ENCODE measurements at regions not wholly inside any gene's neighbourhood (a gene's known extent, or its start where the extent isn't known, plus 50 kb on each side); places are given as distances from the start of the nearest gene placed in this dataset.

DNA sequence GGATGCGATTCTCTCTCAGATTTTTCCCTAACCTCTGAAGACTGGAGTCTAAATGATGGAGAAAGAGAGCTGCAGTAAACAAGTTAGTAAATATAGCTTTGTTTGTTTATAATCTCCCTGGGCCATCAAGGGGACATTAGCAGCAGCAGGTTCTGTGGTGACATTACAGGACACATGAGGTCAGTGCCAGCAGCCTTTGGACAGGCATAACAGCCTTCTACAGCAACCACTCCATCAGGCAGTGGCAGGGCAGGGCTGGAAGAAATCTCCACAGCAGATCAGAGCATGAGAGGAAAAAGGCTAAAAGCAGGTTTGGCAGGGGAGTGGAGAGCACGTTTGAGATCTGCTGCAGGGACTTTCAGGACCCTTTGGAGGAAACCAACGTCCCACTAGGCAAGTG lies 127.6 kb upstream of the ACP3 start:
- Histone ChIP-seq H3K36me3 (ENCODE audit: insufficient read depth, low read depth, low read length) (no peaks in the 10 kb centered on the region), H3K27me3 (ENCODE audit: insufficient read depth, low read length) (no peaks in the 10 kb centered on the region), H3K9ac (ENCODE audit: low read depth, low read length) (no peak overlapping the region), H3K27ac (ENCODE audit: low read length) (no peak overlapping the region), H3K9me3 (ENCODE audit: insufficient read depth, low read depth, low read length) (no peaks in the 10 kb centered on the region), H3K4me1 (ENCODE audit: insufficient read depth, low read length) (no peaks in the 10 kb centered on the region), H3K4me3 (ENCODE audit: low read length) (no peak overlapping the region)

DNA sequence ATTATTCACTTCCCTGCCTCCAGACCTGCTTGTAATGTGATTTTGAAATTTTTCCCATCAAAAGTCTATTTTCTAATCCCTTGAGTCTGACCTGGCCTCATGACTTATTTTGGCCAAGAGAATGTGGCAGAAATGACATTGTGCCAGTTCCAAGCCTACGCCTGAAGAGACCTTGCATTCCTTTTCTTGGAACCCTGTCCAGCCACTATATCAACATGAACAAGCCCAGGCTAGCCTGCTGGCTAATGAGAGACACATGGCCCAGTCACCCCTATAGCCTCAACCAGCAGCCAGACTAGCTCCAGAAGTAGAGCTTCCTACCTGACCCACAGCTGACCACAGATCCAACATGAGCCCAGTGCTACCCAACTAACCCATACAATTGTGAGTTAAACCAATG lies 121.1 kb upstream of the ACP3 start:
- Histone ChIP-seq H3K9me3 (ENCODE audit: insufficient read depth, low read depth, low read length) (no peaks in the 10 kb centered on the region), H3K36me3 (ENCODE audit: insufficient read depth, low read depth, low read length) (no peaks in the 10 kb centered on the region), H3K4me3 (ENCODE audit: low read length) (no peak overlapping the region), H3K4me1 (ENCODE audit: insufficient read depth, low read length) (no peaks in the 10 kb centered on the region), H3K27me3 (ENCODE audit: insufficient read depth, low read length) (no peaks in the 10 kb centered on the region), H3K9ac (ENCODE audit: low read depth, low read length) (no peak overlapping the region), H3K27ac (ENCODE audit: low read length) (no peak overlapping the region)

DNA sequence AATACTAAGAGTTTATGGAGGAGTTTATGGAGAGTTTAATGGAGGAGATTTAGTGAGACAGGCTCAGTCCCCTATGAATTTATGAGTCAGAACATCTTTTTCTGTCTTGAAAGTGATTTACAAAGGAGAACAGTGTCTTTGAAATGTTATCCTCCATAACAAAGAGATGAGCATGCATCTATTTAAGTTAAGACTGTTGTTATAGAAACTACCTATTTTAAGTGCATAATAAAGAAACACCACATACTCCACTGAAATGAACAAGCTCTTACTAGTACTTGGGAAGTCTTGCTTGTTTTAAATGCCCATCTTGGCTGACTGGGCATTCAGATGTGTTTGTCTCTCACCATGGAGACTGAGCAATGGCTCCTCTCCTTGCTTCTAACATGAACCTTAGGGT lies 118.7 kb upstream of the ACP3 start:
- no peaks in the 10 kb centered on the region for H3K4me1 ChIP-seq (ENCODE audit: insufficient read depth, low read length)

DNA sequence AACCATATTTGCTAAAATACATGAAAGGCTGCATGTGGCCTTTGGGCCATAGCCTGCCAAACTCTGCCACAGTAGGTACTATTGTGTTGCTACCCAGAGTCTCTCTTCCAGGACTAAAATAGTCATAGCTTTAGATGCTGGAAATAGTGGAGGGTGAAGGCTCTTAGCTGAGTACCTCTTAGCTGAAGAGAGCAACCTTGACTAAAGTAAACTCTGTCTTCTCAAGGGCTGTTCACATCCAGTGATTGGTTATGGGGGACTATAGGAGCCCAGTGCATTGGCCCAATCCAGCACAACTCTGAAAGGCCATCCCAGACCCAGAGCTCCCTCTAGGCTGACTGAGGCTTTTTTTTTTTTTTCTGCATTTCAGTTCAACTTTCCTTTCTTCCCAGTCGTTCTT lies 117.8 kb upstream of the ACP3 start:
- Histone ChIP-seq H3K4me3 (ENCODE audit: low read length) (no peak overlapping the region), H3K27ac (ENCODE audit: low read length) (no peak overlapping the region), H3K36me3 (ENCODE audit: insufficient read depth, low read depth, low read length) (no peaks in the 10 kb centered on the region), H3K27me3 (ENCODE audit: insufficient read depth, low read length) (no peaks in the 10 kb centered on the region), H3K9me3 (ENCODE audit: insufficient read depth, low read depth, low read length) (no peaks in the 10 kb centered on the region), H3K9ac (ENCODE audit: low read depth, low read length) (no peak overlapping the region), H3K4me1 (ENCODE audit: insufficient read depth, low read length) (no peaks in the 10 kb centered on the region)

More for the DNA sequence above, 118.7 kb upstream of the ACP3 start:
- Histone ChIP-seq H3K36me3 (ENCODE audit: insufficient read depth, low read depth, low read length) (no peaks in the 10 kb centered on the region), H3K27me3 (ENCODE audit: insufficient read depth, low read length) (no peaks in the 10 kb centered on the region), H3K9me3 (ENCODE audit: insufficient read depth, low read depth, low read length) (no peaks in the 10 kb centered on the region), H3K27ac (ENCODE audit: low read length) (no peak overlapping the region), H3K9ac (ENCODE audit: low read depth, low read length) (no peak overlapping the region), H3K4me3 (ENCODE audit: low read length) (no peak overlapping the region)

DNA sequence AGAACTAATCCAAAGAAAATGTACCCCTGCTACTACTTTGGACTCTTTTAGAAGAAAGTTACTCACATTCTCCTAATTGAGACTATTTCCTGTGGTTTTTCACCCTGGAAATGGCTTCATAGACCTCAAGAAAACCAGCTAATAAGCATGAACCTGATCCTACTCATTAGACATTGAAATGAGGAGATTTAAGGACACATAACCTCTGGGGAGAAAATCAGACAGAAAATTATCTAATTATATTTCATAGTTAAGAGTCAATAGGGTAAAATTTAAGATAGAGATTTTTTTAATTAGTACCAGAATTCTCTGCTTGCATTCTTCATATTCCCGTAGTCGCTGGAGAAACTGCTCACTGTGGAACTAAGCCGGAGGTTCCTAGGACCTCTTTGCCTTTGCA lies 114.6 kb upstream of the ACP3 start:
- H3K9ac ChIP-seq (ENCODE audit: low read depth, low read length), result no peak overlapping the region
- no peaks in the 10 kb centered on the region for H3K9me3 ChIP-seq (ENCODE audit: insufficient read depth, low read depth, low read length)
- no peaks in the 10 kb centered on the region for H3K27me3 ChIP-seq (ENCODE audit: insufficient read depth, low read length)
- peaks cover 6% of the 10 kb centered on the region; the same call in 1 of the 2 replicates for H3K4me1 ChIP-seq (ENCODE audit: insufficient read depth, low read length)
- H3K36me3 ChIP-seq (ENCODE audit: insufficient read depth, low read depth, low read length), result no peaks in the 10 kb centered on the region
- no peak overlapping the region for H3K27ac ChIP-seq (ENCODE audit: low read length)
- H3K4me3 ChIP-seq (ENCODE audit: low read length), result no peak overlapping the region

DNA sequence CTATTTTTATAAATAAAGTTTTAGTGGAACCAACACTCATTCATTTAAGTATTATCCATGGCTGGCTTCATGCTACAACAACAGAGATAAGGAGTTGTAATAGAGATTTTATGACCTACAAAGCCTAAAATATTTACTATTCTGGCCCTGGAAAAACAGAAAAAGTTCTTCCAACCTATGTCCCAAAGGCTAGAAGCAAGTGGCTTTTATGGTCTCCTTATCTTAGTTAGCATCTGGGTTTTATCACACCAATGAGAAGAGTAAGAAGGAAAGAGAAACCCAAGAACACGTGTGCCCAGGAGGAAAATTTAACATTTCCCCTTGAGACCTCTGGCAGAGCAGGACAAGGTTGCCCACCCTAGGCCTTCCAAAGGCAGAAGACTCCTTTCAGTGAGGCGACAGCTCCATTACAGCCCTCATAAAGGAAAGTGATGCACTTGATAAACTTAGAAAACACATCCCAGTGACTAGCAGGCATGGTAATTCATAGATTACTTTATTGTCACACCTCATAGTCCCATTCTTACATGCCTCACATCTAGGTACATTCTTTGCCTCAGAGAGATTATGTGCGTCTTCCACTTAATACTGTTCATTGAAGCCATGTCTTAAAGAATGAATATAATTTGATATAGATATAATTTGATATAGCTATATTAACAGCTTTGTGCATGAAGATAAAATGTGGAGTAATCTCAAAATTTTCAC lies 113.2 kb upstream of the ACP3 start:
- Histone ChIP-seq H3K4me1 (ENCODE audit: insufficient read depth, low read length) (peaks cover 6% of the 10 kb centered on the region; the same call in 1 of the 2 replicates), H3K4me3 (ENCODE audit: low read length) (no peak overlapping the region), H3K36me3 (ENCODE audit: insufficient read depth, low read depth, low read length) (no peaks in the 10 kb centered on the region), H3K9ac (ENCODE audit: low read depth, low read length) (no peak overlapping the region), H3K27ac (ENCODE audit: low read length) (no peak overlapping the region), H3K9me3 (ENCODE audit: insufficient read depth, low read depth, low read length) (no peaks in the 10 kb centered on the region), H3K27me3 (ENCODE audit: insufficient read depth, low read length) (no peaks in the 10 kb centered on the region)

DNA sequence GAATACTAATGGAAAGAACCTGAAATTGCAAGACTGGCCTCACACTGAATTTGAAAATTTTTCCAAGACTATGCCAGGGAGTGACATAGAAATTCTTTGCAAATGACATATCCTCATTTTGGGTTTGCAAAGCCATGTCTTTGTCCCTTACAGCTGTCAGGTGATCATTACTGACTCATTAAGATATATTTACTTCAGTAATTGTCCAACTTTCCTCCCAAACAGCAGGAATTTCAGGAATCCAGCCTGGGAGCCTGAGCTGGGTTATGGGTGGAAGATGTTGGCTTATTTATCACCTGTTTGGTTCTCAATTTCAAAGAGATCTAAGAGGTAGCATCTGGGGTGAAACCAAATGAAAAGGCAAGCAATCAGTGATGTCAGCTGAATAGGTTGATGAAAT lies 111.6 kb upstream of the ACP3 start:
- H3K4me1 ChIP-seq (ENCODE audit: insufficient read depth, low read length), result peaks cover 6% of the 10 kb centered on the region; the same call in 1 of the 2 replicates
- no peak overlapping the region for H3K27ac ChIP-seq (ENCODE audit: low read length)

DNA sequence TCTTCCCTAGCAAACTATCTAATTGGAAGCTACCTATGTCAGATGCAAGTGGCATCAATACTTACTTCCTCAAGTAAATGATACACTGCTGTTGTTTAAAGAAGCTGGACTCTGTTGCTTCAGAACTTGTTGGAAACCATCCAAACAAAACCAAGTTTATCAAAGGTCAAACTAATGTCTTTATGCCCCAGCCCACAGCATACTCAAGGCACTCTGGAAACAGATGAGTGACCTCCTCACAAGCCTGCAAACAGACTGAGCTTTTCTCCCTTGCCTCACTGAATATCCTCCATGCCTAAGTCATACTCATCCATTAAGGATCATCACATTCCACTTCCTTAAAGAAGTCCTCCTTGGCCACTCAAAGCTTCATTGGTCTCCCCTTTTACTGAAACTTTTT lies 107.4 kb upstream of the ACP3 start:
- Histone ChIP-seq H3K27ac (ENCODE audit: low read length) (no peak overlapping the region), H3K27me3 (ENCODE audit: insufficient read depth, low read length) (peaks cover 23% of the 10 kb centered on the region; the same call in 1 of the 2 replicates), H3K4me3 (ENCODE audit: low read length) (no peak overlapping the region), H3K9me3 (ENCODE audit: insufficient read depth, low read depth, low read length) (no peaks in the 10 kb centered on the region), H3K4me1 (ENCODE audit: insufficient read depth, low read length) (peaks cover 6% of the 10 kb centered on the region; the same call in 1 of the 2 replicates), H3K36me3 (ENCODE audit: insufficient read depth, low read depth, low read length) (no peaks in the 10 kb centered on the region), H3K9ac (ENCODE audit: low read depth, low read length) (no peak overlapping the region)

More for the DNA sequence above, 111.6 kb upstream of the ACP3 start:
- Histone ChIP-seq H3K9me3 (ENCODE audit: insufficient read depth, low read depth, low read length) (no peaks in the 10 kb centered on the region), H3K27me3 (ENCODE audit: insufficient read depth, low read length) (peaks cover 11% of the 10 kb centered on the region; the same call in 1 of the 2 replicates), H3K4me3 (ENCODE audit: low read length) (no peak overlapping the region), H3K9ac (ENCODE audit: low read depth, low read length) (no peak overlapping the region), H3K36me3 (ENCODE audit: insufficient read depth, low read depth, low read length) (no peaks in the 10 kb centered on the region)

DNA sequence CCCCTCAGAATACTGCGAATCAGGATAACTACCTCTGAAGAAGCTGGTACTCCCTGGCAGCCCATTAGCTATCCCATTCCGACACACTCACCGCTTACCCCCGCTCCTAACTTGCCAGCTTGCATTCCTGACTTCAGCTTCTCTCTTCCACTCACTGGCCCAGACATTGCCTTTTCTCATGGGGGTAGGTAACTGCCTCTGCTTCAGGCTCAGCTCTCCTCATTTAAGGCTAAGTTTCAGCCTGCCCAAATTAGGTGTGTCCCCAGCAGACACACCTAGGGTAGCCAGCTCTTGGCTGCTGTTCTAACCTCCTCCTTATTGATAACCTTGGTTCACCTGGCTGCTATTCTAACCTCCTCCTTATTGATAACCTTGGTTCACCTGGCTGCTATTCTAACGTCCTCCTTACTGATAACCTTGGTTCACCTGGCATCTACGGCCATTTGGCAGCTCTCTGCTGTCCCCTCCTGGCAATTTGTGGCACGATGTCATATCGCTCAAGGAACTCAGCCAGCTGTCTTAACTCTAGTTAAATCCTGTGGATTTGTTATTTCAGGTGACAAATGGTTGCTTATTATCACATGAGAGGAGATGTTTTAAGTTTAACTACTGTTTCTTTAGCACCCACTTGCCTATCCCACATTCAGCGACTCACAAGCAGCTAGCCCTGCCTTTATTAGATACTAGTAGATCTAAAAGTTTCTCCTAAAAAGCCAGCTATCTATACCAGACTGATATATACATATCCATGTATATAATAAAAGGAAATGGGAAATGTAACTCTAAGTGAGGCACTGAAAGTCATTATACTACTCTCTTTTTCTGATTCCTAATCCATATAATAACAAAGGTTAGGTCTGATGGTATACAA lies 106.5 kb upstream of the ACP3 start:
- H3K27me3 ChIP-seq (ENCODE audit: insufficient read depth, low read length), result peaks cover 23% of the 10 kb centered on the region; the same call in 1 of the 2 replicates

DNA sequence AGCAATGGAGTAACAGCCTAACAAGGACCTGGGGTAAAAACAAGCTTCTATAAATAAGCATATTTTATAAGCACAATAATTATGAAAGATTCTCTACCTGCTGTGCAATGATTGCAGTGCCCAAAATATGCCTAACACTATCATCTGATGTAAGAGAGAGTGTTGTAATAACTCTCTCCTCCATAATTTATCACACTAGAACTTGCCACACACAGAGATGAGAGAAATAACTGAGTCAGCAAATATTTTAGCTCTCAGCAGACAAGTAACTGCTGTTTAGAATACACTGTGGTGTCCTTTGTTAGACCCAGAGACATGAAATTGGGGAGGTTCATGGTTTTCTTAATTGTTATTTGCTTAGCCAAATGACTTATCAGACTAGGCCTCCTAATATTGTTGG lies 105.3 kb upstream of the ACP3 start:
- no peaks in the 10 kb centered on the region for H3K36me3 ChIP-seq (ENCODE audit: insufficient read depth, low read depth, low read length)
- H3K9me3 ChIP-seq (ENCODE audit: insufficient read depth, low read depth, low read length), result no peaks in the 10 kb centered on the region
- H3K27me3 ChIP-seq (ENCODE audit: insufficient read depth, low read length), result peaks cover 23% of the 10 kb centered on the region; the same call in 1 of the 2 replicates
- no peak overlapping the region for H3K9ac ChIP-seq (ENCODE audit: low read depth, low read length)
- no peak overlapping the region for H3K4me3 ChIP-seq (ENCODE audit: low read length)
- no peak overlapping the region for H3K27ac ChIP-seq (ENCODE audit: low read length)
- H3K4me1 ChIP-seq (ENCODE audit: insufficient read depth, low read length), result peaks cover 3% of the 10 kb centered on the region; the same call in 1 of the 2 replicates

More for the DNA sequence above, 106.5 kb upstream of the ACP3 start:
- Histone ChIP-seq H3K4me3 (ENCODE audit: low read length) (no peak overlapping the region), H3K27ac (ENCODE audit: low read length) (no peak overlapping the region), H3K4me1 (ENCODE audit: insufficient read depth, low read length) (peaks cover 6% of the 10 kb centered on the region; the same call in 1 of the 2 replicates), H3K36me3 (ENCODE audit: insufficient read depth, low read depth, low read length) (no peaks in the 10 kb centered on the region), H3K9ac (ENCODE audit: low read depth, low read length) (no peak overlapping the region), H3K9me3 (ENCODE audit: insufficient read depth, low read depth, low read length) (no peaks in the 10 kb centered on the region)

DNA sequence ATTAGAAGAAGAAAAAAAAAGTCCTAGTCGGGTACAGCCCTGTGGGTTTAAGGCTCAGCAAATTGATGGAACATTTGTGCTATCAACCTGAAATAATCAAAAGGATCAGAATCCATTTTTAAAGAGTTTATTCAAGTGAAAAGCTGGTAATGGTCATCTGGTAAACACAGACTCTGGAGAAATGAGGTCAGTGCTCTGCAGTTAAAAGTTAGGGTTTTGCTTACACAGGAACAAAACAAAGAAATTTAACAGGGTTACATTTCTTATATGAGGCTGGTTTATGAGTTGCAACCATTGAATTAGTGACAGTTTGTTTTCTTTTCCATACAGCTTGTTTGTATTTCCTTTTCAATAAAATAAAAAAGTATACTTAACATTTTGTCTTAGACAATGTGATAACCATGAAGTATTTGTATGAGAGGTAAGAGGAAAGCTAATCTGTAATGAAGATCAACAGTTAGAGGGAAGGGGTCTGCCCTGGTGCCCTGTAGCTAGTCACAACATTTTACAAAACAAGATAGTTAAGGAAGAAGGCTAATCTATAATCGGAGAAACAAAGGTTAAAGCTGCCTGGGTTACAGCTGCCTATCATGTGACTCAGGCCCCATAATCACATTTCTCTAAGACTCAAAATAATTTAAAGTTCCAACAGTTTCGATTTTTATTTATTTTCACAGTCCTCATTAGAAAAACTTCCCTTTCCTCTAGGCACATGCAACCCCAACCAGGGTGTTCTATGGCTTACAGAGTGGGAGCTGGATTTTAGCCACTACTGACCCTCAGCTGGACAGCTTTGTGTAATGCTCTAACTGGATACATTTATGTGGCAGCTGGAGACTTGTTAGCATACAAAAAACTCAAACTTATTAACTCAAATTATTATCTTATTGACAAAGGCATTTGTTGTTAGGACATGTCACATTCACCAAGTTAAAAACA lies 98.1 kb upstream of the ACP3 start:
- H3K4me1 ChIP-seq (ENCODE audit: insufficient read depth, low read length), result peaks cover 9% of the 10 kb centered on the region; the same call in 1 of the 2 replicates
- H3K27ac ChIP-seq (ENCODE audit: low read length), result no peak overlapping the region

More for the DNA sequence above, 98.1 kb upstream of the ACP3 start:
- no peak overlapping the region for H3K4me3 ChIP-seq (ENCODE audit: low read length)
- H3K9ac ChIP-seq (ENCODE audit: low read depth, low read length), result no peak overlapping the region
- no peaks in the 10 kb centered on the region for H3K9me3 ChIP-seq (ENCODE audit: insufficient read depth, low read depth, low read length)
- H3K36me3 ChIP-seq (ENCODE audit: insufficient read depth, low read depth, low read length), result no peaks in the 10 kb centered on the region
- H3K27me3 ChIP-seq (ENCODE audit: insufficient read depth, low read length), result no peaks in the 10 kb centered on the region
